Activated CD4-positive, alpha-beta T cell treated with anti-CD3 and anti-CD28 coated beads for 24 hours (primary cell): ENCODE measurements at regions not wholly inside any gene's neighbourhood (a gene's known extent, or its start where the extent isn't known, plus 50 kb on each side); places are given as distances from the start of the nearest gene placed in this dataset.
"Not testable (repeated sequence)": the region's sequence is repeated elsewhere in the genome, so short reads cannot be mapped to it uniquely, and the experiment has no call there.

Experiments
- DNase-seq, 2 donors: peaks; one replicate each; pipeline ENCODE4 v3.0.0-alpha.2; 2020; ENCODE audit warnings: low read depth in 2 of 2

- DNase-seq, result no peak
These were observed 1490.0 kb upstream of the GBE1 start for GRCh38 chr3:83251490-83251889.

GRCh38 chr3:83250613-83251012 lies 1489.2 kb upstream of the GBE1 start:
- no peak for DNase-seq

GRCh38 chr3:83248454-83248853 lies 1487.0 kb upstream of the GBE1 start:
- DNase-seq, result no peak

- DNase-seq, result no peak
These were observed 1473.9 kb upstream of the GBE1 start for GRCh38 chr3:83235180-83235814.

- no peak for DNase-seq
These were observed 1472.3 kb upstream of the GBE1 start for GRCh38 chr3:83233715-83234114.

- no peak for DNase-seq
These were observed 1469.4 kb upstream of the GBE1 start for GRCh38 chr3:83230841-83231240.

GRCh38 chr3:83230376-83230775 lies 1468.9 kb upstream of the GBE1 start:
- DNase-seq, result no peak

- DNase-seq, result no peak
These were observed 1465.3 kb upstream of the GBE1 start for GRCh38 chr3:83226751-83227150.

GRCh38 chr3:83224101-83224868 lies 1462.8 kb upstream of the GBE1 start:
- DNase-seq, result no peak

- DNase-seq, result no peak
These were observed 1457.1 kb upstream of the GBE1 start for GRCh38 chr3:83218383-83219200.

GRCh38 chr3:83217595-83218118 lies 1456.2 kb upstream of the GBE1 start:
- DNase-seq, result not testable (repeated sequence)

- DNase-seq, result no peak
These were observed 1455.6 kb upstream of the GBE1 start for GRCh38 chr3:83216919-83217594.

- no peak for DNase-seq
These were observed 1433.8 kb upstream of the GBE1 start for GRCh38 chr3:83195243-83195642.

GRCh38 chr3:83193526-83193925 lies 1432.1 kb upstream of the GBE1 start:
- no peak for DNase-seq

GRCh38 chr3:83189634-83190033 lies 1428.2 kb upstream of the GBE1 start:
- no peak for DNase-seq

GRCh38 chr3:83169473-83169872 lies 1408.0 kb upstream of the GBE1 start:
- DNase-seq, result no peak

GRCh38 chr3:83150896-83151295 lies 1389.5 kb upstream of the GBE1 start:
- DNase-seq, result no peak

GRCh38 chr3:83140983-83141382 lies 1379.5 kb upstream of the GBE1 start:
- no peak for DNase-seq

- DNase-seq, result no peak
These were observed 1369.8 kb upstream of the GBE1 start for GRCh38 chr3:83131236-83131635.

GRCh38 chr3:83122774-83123350 lies 1361.4 kb upstream of the GBE1 start:
- no peak for DNase-seq

GRCh38 chr3:83093222-83093572 lies 1331.8 kb upstream of the GBE1 start:
- no peak for DNase-seq
